GM12872 (cell line): ENCODE measurements at regions not wholly inside any gene's neighbourhood (a gene's known extent, or its start where the extent isn't known, plus 50 kb on each side); places are given as distances from the start of the nearest gene placed in this dataset.

Experiments used
- TF ChIP-seq, protein P1 (sequence below): IDR thresholded peaks from 3 replicates; pipeline ENCODE4 v1.5.1; 2011; ENCODE audit warnings: low read depth, mild to moderate bottlenecking, low read length, moderate library complexity; ENCODE audit not compliant: insufficient read depth

DNA sequence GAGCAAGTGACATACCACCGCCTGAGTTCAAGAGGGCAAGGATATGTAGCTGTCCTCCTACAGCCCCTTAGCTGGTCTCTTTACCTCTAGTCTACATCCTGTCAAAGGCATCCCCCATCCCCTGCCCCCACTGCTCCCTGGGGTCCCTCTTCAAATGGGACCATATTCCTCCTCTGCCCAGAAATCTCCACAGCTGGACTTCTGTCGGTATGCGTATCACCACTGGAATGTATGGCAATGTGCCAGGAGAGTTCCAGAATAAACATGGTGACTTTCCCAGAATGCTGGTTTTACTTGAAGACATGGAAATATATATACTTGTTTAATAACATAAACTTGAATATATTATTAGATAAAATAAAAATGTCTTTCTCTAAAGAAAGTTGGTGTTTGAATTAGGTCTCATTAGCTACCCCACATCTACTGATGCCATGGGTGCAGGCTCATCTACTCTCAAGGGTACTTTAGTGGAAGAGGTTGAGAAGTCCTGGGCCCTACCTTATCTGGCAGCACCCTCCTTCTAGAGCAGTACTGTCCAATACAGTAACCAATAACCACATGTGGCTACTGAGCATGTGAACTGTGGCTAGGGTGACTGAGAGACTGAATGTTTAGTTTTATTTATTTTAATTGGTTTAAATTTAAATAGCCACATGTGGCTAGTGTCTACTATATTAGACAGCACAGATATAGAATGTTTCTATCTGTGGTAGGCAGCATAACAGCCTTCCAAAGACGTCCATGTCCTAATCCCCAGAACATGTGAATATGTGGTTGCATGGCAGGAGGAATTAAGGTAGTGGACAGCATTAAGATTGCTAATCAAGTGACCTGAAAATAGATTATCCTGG is 181.7 kb upstream of the SLC30A5 start:
- TF ChIP-seq, protein P1, sequence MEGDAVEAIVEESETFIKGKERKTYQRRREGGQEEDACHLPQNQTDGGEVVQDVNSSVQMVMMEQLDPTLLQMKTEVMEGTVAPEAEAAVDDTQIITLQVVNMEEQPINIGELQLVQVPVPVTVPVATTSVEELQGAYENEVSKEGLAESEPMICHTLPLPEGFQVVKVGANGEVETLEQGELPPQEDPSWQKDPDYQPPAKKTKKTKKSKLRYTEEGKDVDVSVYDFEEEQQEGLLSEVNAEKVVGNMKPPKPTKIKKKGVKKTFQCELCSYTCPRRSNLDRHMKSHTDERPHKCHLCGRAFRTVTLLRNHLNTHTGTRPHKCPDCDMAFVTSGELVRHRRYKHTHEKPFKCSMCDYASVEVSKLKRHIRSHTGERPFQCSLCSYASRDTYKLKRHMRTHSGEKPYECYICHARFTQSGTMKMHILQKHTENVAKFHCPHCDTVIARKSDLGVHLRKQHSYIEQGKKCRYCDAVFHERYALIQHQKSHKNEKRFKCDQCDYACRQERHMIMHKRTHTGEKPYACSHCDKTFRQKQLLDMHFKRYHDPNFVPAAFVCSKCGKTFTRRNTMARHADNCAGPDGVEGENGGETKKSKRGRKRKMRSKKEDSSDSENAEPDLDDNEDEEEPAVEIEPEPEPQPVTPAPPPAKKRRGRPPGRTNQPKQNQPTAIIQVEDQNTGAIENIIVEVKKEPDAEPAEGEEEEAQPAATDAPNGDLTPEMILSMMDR = no peak

- TF ChIP-seq, protein P1 = no peak
Observed at GRCh38 chr5:68915079-68915478, 178.7 kb upstream of the SLC30A5 start.

GRCh38 chr5:68918306-68918705 is 175.5 kb upstream of the SLC30A5 start:
- TF ChIP-seq, protein P1 = no peak

DNA sequence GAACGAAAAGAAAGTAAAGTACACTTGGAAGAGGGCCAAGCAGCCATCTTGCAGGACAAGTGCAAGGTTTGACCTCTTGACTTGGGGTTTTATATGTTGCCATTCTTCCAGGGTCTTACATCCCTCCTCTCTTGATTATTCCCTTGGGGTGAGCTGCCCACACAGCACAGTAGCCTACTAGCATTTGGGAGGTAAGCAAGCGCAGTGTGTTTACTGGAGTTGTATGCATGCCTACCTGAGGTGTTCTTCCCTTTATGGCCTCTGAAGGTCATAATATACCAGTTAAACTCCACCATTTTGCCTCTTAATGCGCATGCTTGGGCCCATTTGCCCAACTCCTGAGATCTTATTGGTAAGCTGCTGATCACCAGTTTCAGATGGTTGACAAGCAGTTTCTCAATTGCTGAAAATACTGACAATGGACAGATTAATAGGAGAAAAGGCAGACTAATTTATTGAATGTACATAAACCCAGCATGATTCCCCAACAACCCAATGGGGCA is 173.8 kb upstream of the SLC30A5 start:
- TF ChIP-seq, protein P1 = no peak

GRCh38 chr5:68920888-68921287 is 172.9 kb upstream of the SLC30A5 start:
- TF ChIP-seq, protein P1 = no peak

GRCh38 chr5:68922172-68922987 is 171.4 kb upstream of the SLC30A5 start:
- TF ChIP-seq, protein P1 = no peak

DNA sequence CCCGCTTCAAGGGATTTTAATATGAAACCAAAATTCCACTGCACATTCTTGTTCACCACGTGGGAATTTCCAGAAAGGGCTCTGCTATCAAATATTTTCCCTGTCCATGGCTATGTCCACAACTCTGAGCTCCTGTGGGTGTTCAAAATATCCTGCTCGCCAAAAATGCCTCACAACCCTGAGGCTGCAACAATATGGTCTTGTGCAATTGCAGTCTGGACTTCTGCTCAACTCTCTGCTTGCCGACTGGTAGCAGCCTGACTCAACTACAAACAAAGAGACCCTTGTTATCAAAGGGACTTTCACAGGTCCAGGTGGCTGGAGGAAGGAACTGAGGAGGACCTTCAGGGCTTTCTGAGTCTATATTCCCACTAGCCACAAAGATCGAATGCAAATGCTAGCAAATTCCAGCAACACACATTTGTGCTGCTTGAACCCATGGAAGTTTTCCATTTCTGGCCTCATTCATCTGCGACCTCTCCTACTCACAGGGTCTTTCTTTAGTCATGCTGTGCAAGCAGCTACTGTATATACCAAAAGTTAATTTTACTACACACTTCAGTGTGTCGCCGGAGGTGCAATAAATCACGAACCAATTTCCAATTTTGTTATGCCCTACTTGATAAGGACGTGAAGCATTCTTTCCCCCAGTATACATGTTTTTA is 169.2 kb upstream of the SLC30A5 start:
- TF ChIP-seq, protein P1 = no peak
